ENCODE measurements at regions not wholly inside any gene's neighbourhood (a gene's known extent, or its start where the extent isn't known, plus 50 kb on each side); places are given as distances from the start of the nearest gene placed in this dataset.

DNA sequence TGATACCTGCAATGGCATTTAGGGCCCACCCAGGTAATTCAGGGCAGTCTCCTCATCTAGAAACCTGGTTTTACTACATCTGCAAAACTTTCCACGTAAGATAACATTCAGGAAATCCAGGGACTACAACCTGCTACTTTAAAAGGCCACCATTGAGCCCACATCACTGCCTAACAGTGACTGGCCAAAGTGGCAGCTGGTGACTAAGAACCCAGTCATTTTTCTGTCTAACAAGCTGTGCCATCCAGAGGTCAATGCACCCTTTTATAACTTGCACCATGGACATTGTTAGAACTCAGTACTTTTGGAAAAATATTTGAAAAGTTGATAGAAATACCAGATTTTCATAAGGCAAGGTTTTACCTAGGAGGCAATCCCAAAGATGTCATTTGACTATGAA lies 492.4 kb downstream of the OTOL1 start:
- no peak for TF ChIP-seq EZH2 (IDR thresholded peaks at IDR 0.05; ENCODE audit: low read length, missing control alignments)
- TF ChIP-seq, protein P1, sequence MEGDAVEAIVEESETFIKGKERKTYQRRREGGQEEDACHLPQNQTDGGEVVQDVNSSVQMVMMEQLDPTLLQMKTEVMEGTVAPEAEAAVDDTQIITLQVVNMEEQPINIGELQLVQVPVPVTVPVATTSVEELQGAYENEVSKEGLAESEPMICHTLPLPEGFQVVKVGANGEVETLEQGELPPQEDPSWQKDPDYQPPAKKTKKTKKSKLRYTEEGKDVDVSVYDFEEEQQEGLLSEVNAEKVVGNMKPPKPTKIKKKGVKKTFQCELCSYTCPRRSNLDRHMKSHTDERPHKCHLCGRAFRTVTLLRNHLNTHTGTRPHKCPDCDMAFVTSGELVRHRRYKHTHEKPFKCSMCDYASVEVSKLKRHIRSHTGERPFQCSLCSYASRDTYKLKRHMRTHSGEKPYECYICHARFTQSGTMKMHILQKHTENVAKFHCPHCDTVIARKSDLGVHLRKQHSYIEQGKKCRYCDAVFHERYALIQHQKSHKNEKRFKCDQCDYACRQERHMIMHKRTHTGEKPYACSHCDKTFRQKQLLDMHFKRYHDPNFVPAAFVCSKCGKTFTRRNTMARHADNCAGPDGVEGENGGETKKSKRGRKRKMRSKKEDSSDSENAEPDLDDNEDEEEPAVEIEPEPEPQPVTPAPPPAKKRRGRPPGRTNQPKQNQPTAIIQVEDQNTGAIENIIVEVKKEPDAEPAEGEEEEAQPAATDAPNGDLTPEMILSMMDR (conservative IDR thresholded peaks at IDR 0.05 in 1 of 2, IDR thresholded peaks at IDR 0.05 in 1 of 2; ENCODE audit: low read depth in 1 of 2, low read length in 2 of 2): no peak
